OCI-LY3 (cell line): ENCODE measurements at regions not wholly inside any gene's neighbourhood (a gene's known extent, or its start where the extent isn't known, plus 50 kb on each side); places are given as distances from the start of the nearest gene placed in this dataset.

Experiments used
- EZH2phosphoT487 ChIP-seq: fragments of 200-600 bp; shearing (Covaris generic); IDR thresholded peaks from 2 replicates; pipeline ENCODE4 v1.6.1; 2018; ENCODE audit warnings: antibody characterized with exemption, mixed run types, low read depth
- TF ChIP-seq, protein P1 (sequence below): fragments of 200-600, 300-600 bp; sonication (generic); IDR thresholded peaks from 2 replicates; pipeline ENCODE4 v1.5.1; 2014; ENCODE audit warnings: antibody characterized with exemption, low read length, low read depth

DNA sequence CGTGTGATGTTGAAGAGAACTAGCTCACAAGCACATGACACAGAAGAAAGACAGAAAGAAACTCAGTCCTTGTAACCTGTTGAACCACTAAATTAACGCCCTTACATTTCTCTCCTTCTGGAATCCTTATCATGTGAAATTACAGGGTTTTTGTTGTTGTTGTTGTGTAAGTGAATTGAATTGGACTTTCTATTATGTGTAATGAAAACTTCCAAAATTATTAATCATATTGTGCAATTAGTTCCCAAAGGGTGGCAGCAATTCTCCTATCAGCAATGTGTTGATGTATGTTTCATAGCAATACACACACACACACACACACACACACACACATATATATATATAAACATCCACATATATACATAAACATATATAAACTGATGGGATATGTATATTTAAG is 402.2 kb upstream of the TCF4 start:
- TF ChIP-seq, protein P1, sequence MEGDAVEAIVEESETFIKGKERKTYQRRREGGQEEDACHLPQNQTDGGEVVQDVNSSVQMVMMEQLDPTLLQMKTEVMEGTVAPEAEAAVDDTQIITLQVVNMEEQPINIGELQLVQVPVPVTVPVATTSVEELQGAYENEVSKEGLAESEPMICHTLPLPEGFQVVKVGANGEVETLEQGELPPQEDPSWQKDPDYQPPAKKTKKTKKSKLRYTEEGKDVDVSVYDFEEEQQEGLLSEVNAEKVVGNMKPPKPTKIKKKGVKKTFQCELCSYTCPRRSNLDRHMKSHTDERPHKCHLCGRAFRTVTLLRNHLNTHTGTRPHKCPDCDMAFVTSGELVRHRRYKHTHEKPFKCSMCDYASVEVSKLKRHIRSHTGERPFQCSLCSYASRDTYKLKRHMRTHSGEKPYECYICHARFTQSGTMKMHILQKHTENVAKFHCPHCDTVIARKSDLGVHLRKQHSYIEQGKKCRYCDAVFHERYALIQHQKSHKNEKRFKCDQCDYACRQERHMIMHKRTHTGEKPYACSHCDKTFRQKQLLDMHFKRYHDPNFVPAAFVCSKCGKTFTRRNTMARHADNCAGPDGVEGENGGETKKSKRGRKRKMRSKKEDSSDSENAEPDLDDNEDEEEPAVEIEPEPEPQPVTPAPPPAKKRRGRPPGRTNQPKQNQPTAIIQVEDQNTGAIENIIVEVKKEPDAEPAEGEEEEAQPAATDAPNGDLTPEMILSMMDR = no peak
- TF ChIP-seq EZH2phosphoT487 = no peak
